ENCODE measurements at regions not wholly inside any gene's neighbourhood (a gene's known extent, or its start where the extent isn't known, plus 50 kb on each side); places are given as distances from the start of the nearest gene placed in this dataset.
A peak's percentile ranks its signal among the peaks of the same experiment; 100 is the strongest.

GRCh38 chr9:73243078-73243477 lies 91.4 kb downstream of the ANXA1 start:
- Histone ChIP-seq H3K9me3 (replicated peaks in 1 of 11) (no peaks in the 10 kb centered on the region), H3K27me3 (no peaks in the 10 kb centered on the region)
- no peak for TF ChIP-seq Cebpa-rat (IDR thresholded peaks at IDR 0.05)

DNA sequence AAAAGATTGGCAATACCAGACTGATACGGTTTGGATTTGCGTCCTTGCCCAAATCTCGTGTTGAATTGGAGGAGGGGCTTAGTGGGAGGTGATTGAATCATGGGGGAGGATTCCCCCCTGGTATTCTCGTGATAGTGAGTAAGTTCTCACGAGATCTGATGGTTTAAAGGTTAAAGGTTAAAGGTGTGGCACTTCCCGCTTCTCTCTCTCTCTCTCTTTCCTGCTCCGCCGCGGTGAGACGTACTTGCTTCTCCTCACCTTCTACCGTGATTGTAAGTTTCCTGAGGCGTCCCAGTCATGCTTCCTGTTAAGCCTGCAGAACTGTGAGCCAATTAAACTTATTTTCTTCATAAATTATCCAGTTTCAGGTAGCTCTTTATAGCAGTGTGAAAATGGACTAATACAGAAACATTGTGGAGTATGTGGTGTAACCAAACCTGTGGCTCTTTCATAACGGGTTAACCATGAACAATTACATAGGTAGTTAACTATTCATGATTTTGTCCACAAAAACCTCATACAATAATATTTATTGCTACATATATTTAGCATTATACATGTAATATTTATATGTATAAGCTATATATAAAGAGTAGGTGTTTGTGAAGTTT lies 107.5 kb downstream of the ANXA1 start:
- Histone ChIP-seq H3K9ac (no peak overlapping the region), H3K27ac (no peak overlapping the region), H3K9me3 (replicated peaks in 1 of 11) (0 out of 22 replicates have a peak, but pooled peaks cover 0 to 5% (median 0%) of the 10 kb centered on the region in 11 experiments), H3K4me2 (no peak overlapping the region), H3K36me3 (no peaks in the 10 kb centered on the region), H3K27me3 (no peaks in the 10 kb centered on the region), H3K4me3 (no peak overlapping the region), H4K20me1 (no peaks in the 10 kb centered on the region), H3K4me1 (no peaks in the 10 kb centered on the region)
- TF ChIP-seq Cebpa-rat (IDR thresholded peaks at IDR 0.05), result no peak

More at GRCh38 chr9:73243078-73243477, 91.4 kb downstream of the ANXA1 start:
- Histone ChIP-seq H3K4me1 (peaks cover 0 to 4% (median 0%) of the 10 kb centered on the region in 10 experiments; a peak in 3 of 20 replicates), H4K20me1 (no peaks in the 10 kb centered on the region), H3K4me2 (no peak overlapping the region), H3K27ac (no peak overlapping the region), H3K36me3 (no peaks in the 10 kb centered on the region), H3K9ac (no peak overlapping the region), H3K4me3 (no peak overlapping the region)

DNA sequence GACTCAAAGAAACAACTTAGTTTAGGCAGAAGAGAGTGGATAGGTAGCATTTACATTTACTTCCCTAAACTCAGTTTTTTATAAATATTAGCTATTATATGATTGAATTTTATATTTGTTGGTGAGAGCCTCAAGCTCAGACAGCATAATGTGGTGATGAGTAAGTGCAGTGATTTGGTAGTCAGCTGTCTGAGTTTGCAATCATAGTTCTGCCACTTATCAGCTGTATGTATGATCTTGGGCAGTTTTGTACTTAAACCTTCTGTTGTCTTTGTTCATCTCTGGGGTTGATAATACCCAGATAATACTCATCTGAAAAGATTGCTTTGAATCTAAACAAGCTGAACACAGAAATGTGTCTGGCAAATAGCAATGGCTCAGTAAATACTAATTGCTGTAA lies 108.8 kb downstream of the ANXA1 start:
- Histone ChIP-seq H3K4me1 (no peaks in the 10 kb centered on the region), H3K36me3 (no peaks in the 10 kb centered on the region), H3K4me3 (no peak overlapping the region), H3K4me2 (no peak overlapping the region), H3K9me3 (replicated peaks in 1 of 11) (0 out of 22 replicates have a peak, but pooled peaks cover 0 to 5% (median 0%) of the 10 kb centered on the region in 11 experiments), H3K9ac (no peak overlapping the region), H3K27me3 (no peaks in the 10 kb centered on the region), H4K20me1 (no peaks in the 10 kb centered on the region), H3K27ac (no peak overlapping the region)
- no peak for TF ChIP-seq Cebpa-rat (IDR thresholded peaks at IDR 0.05)

DNA sequence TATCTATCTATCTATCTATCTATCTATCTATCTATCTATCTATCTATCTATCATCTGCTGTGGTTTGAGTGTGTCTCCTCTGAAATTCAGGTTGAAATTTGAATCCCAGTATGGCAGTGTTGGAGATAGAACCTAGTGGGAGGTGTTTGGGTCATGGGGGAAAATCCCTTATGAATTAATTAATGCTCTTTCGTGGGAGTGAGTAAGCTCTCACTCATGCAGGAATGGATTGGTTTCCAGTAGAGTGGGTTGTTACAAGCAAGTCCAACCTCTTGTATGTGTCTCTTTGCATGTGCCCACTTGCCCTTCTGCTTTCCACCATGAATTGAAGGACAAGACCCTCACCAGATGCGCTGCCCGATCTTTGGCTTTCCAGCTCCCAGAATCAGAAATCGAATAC lies 113.0 kb downstream of the ANXA1 start:
- H3K36me3 ChIP-seq, result no peaks in the 10 kb centered on the region
- H3K27ac ChIP-seq, result no peak overlapping the region
- H3K4me2 ChIP-seq, result no peak overlapping the region
- no peak overlapping the region for H3K9ac ChIP-seq
- H3K4me3 ChIP-seq, result no peak overlapping the region
- H3K4me1 ChIP-seq, result peaks cover 0 to 7% (median 0%) of the 10 kb centered on the region in 10 experiments; a peak in 5 of 20 replicates
- H3K27me3 ChIP-seq, result no peaks in the 10 kb centered on the region
- no peak for TF ChIP-seq Cebpa-rat (IDR thresholded peaks at IDR 0.05)
- no peaks in the 10 kb centered on the region for H4K20me1 ChIP-seq
- H3K9me3 ChIP-seq (replicated peaks in 1 of 11), result no peaks in the 10 kb centered on the region

DNA sequence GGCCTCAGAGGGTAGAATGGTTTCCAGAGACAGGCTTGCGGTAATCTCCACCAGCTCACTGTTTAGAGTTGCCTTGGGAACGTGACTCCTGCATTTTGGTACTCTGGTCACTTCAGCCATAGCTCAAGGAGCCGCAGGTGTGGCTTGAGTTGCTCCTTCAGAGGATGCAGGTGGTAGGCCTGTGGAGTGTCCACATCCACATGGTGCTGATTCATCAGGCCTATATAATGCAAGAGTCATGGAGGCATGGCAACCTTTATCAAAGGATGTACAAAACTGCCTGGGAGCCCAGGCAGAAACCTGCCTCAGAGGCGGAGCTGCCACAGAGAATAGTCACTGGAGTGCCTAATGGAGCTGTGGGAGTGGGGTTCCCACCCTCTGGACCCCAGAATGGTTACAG lies 114.2 kb downstream of the ANXA1 start:
- no peak overlapping the region for H3K27ac ChIP-seq
- no peaks in the 10 kb centered on the region for H3K36me3 ChIP-seq
- H3K4me2 ChIP-seq, result no peak overlapping the region
- no peak for TF ChIP-seq Cebpa-rat (IDR thresholded peaks at IDR 0.05)
- no peaks in the 10 kb centered on the region for H3K27me3 ChIP-seq
- H3K4me1 ChIP-seq, result peaks cover 0 to 19% (median 5%) of the 10 kb centered on the region in 10 experiments; a peak in 14 of 20 replicates
- no peak overlapping the region for H3K4me3 ChIP-seq
- no peaks in the 10 kb centered on the region for H3K9me3 ChIP-seq (replicated peaks in 1 of 11)
- H4K20me1 ChIP-seq, result no peaks in the 10 kb centered on the region
- no peak overlapping the region for H3K9ac ChIP-seq

DNA sequence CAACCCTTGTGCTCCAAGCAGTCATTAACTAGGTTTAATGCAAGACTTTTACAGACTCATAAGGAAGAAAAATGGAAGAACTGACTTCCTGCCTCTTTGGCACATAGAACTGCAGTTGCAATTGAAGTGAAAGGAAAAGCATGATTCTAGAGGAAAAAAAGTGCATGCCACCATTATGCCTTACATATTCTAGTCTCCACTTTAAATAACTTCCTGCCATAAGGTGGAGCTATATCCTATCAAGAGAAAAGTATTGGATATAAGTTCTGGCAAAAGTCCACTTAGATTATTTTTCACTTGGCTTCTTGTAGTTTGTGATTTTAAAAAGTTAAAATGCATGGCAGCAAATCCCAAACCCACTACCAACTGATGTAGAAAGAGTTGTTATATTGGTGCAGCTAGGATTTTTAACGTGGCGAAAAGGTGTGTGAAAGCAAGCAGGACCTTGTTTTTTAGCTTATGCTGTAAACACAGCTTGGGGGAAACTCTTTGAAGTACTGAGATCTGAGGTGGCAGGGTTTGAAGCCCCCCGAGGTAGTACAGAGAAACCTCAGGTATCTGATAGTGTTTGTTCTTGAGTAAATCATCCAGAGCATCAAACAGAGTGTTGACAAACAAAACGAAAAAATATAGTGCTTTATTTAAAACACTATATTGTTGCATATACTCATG lies 117.9 kb downstream of the ANXA1 start:
- H3K4me1 ChIP-seq, result peaks cover 0 to 33% (median 14%) of the 10 kb centered on the region in 10 experiments; a peak in 14 of 20 replicates
- 0 out of 22 replicates have a peak overlapping the region, but pooled peaks of 1 of the 11 experiments have one; percentile 67 for H3K4me2 ChIP-seq
- H3K27me3 ChIP-seq, result no peaks in the 10 kb centered on the region
- TF ChIP-seq Cebpa-rat (IDR thresholded peaks at IDR 0.05), result no peak
- no peak overlapping the region; a peak in 2 of 22 replicates for H3K27ac ChIP-seq
- H3K36me3 ChIP-seq, result no peaks in the 10 kb centered on the region
- no peaks in the 10 kb centered on the region for H4K20me1 ChIP-seq
- peaks cover 0 to 9% (median 0%) of the 10 kb centered on the region in 11 experiments; a peak in 2 of 22 replicates for H3K9me3 ChIP-seq (replicated peaks in 1 of 11)
- no peak overlapping the region for H3K4me3 ChIP-seq
- no peak overlapping the region for H3K9ac ChIP-seq

- H3K27me3 ChIP-seq, result no peaks in the 10 kb centered on the region
- H3K4me1 ChIP-seq, result peaks cover 0 to 38% (median 14%) of the 10 kb centered on the region in 10 experiments; a peak in 14 of 20 replicates
- no peak overlapping the region for H3K9ac ChIP-seq
- H3K36me3 ChIP-seq, result no peaks in the 10 kb centered on the region
- H4K20me1 ChIP-seq, result no peaks in the 10 kb centered on the region
- H3K9me3 ChIP-seq (replicated peaks in 1 of 11), result peaks cover 0 to 9% (median 0%) of the 10 kb centered on the region in 11 experiments; a peak in 2 of 22 replicates
- peak overlapping the region in 9 of 11 experiments; percentile 6 to 70 (median 46); a peak in 16 of 22 replicates for H3K4me2 ChIP-seq
- no peak overlapping the region for H3K4me3 ChIP-seq
- TF ChIP-seq Cebpa-rat (IDR thresholded peaks at IDR 0.05), result peak in 4 of 11 experiments; percentile 34 to 79 (median 60); a peak in 7 of 22 replicates
- peak overlapping the region in 8 of 11 experiments; percentile 19 to 68 (median 50); a peak in 13 of 22 replicates for H3K27ac ChIP-seq
These were observed 119.5 kb downstream of the ANXA1 start for GRCh38 chr9:73270967-73271721.

DNA sequence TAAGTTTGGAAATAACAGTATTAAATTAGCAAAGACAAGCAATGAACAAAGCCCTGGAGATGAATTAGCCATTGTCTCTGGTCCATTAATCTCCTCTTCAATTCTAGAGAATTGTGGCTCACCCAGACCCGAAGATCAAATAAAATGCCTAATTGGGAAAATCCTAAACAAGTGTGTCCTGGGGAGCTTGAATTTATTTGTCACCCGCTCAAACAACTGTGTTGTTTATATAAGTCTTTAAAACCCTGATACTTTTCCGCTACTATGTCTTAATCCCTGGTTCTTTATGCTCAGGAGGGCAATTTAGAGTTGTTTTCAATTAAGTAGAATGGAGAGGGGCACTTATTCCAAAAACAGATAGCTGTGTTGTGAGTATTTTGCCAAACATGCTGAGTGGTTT lies 128.4 kb downstream of the ANXA1 start:
- H3K27me3 ChIP-seq, result no peaks in the 10 kb centered on the region
- no peak overlapping the region for H3K9ac ChIP-seq
- H3K9me3 ChIP-seq (replicated peaks in 1 of 11), result no peaks in the 10 kb centered on the region
- no peak overlapping the region for H3K4me2 ChIP-seq
- peaks cover 0 to 16% (median 0%) of the 10 kb centered on the region in 10 experiments; a peak in 4 of 20 replicates for H3K4me1 ChIP-seq
- no peaks in the 10 kb centered on the region for H4K20me1 ChIP-seq
- no peaks in the 10 kb centered on the region for H3K36me3 ChIP-seq
- TF ChIP-seq Cebpa-rat (IDR thresholded peaks at IDR 0.05), result no peak
- no peak overlapping the region for H3K27ac ChIP-seq
- H3K4me3 ChIP-seq, result no peak overlapping the region

DNA sequence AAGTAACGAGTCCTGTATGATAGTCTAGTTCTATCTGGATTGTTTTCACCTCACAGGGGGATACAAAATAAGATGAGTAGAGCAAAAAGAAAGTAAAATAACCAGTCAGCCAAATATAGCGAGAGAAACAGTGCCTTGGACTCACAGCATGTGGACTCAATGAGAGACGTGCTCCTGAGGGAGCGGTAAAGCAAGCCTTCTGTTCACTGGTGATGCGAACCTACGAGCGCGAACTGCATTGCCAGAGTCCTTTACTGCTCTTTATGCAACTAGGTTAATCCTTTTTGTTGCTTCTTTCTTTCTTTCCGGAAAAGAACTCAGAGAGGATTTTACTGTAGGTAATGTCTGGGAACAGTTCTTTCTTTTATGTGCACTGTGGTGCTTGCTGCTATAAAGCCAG lies 132.7 kb downstream of the ANXA1 start:
- no peaks in the 10 kb centered on the region for H3K36me3 ChIP-seq
- H3K27ac ChIP-seq, result no peak overlapping the region
- H3K4me1 ChIP-seq, result no peaks in the 10 kb centered on the region
- H3K4me2 ChIP-seq, result no peak overlapping the region
- no peak overlapping the region for H3K9ac ChIP-seq
- H4K20me1 ChIP-seq, result no peaks in the 10 kb centered on the region
- H3K27me3 ChIP-seq, result no peaks in the 10 kb centered on the region
- no peaks in the 10 kb centered on the region for H3K9me3 ChIP-seq (replicated peaks in 1 of 11)
- H3K4me3 ChIP-seq, result no peak overlapping the region
- TF ChIP-seq Cebpa-rat (IDR thresholded peaks at IDR 0.05), result no peak

Data from BLaER1 treated with 17β-estradiol and CSF1 and Interleukin-3, amounts not matched to agents 10 nM and 100 nM (cell line).